BE2C (cell line): ENCODE measurements at regions not wholly inside any gene's neighbourhood (a gene's known extent, or its start where the extent isn't known, plus 50 kb on each side); places are given as distances from the start of the nearest gene placed in this dataset.

Source experiments
- DNase-seq: peaks from one replicate; pipeline ENCODE4 v3.0.0-alpha.2; 2020
- H3K27me3 ChIP-seq: fragments of 250-450 bp; sonication (Bioruptor Pico); 2 replicates; pipeline ENCODE4 v1.5.1; 2020; ENCODE audit warnings: mild to moderate bottlenecking
- H3K36me3 ChIP-seq: fragments of 250-450 bp; sonication (Bioruptor Pico); 2 replicates; pipeline ENCODE4 v1.5.1; 2020; ENCODE audit warnings: mild to moderate bottlenecking
- H3K4me1 ChIP-seq: fragments of 250-450 bp; sonication (Bioruptor Pico); 2 replicates; pipeline ENCODE4 v1.5.1; 2020
- H3K4me3 ChIP-seq: 2 replicates; pipeline ENCODE4 v1.5.1; 2011; ENCODE audit warnings: low read depth, low read length
- H3K9me3 ChIP-seq: fragments of 250-450 bp; sonication (Bioruptor Pico); 2 replicates; pipeline ENCODE4 v1.5.1; 2020
- CTCF ChIP-seq: IDR thresholded peaks from 2 replicates; pipeline ENCODE4 v1.5.1; 2012; ENCODE audit warnings: mild to moderate bottlenecking, low read depth, low read length

GRCh38 chr7:53596230-53596629, 560.8 kb downstream of the POM121L12 start:
- no peak overlapping the region for H3K4me3 ChIP-seq
- peaks cover 5% of the 10 kb centered on the region; the same call in 1 of the 2 replicates for H3K4me1 ChIP-seq
- TF ChIP-seq CTCF, result peak; percentile 30
- peak; percentile 41 for DNase-seq
- H3K27me3 ChIP-seq, result no peaks in the 10 kb centered on the region
- H3K36me3 ChIP-seq, result no peaks in the 10 kb centered on the region
- no peaks in the 10 kb centered on the region for H3K9me3 ChIP-seq

- Histone ChIP-seq H3K27me3 (no peaks in the 10 kb centered on the region), H3K9me3 (no peaks in the 10 kb centered on the region), H3K4me3 (no peak overlapping the region), H3K36me3 (no peaks in the 10 kb centered on the region), H3K4me1 (peaks cover 5% of the 10 kb centered on the region)
- no peak for TF ChIP-seq CTCF
- no peak for DNase-seq
These were observed 564.9 kb downstream of the POM121L12 start for GRCh38 chr7:53600296-53600695.

- no peaks in the 10 kb centered on the region for H3K27me3 ChIP-seq
These were observed 567.5 kb downstream of the POM121L12 start for GRCh38 chr7:53602817-53603418.

GRCh38 chr7:53603461-53603860, 568.0 kb downstream of the POM121L12 start:
- H3K4me1 ChIP-seq, result no peaks in the 10 kb centered on the region; the same call in 1 of the 2 replicates
- no peaks in the 10 kb centered on the region for H3K27me3 ChIP-seq
- H3K36me3 ChIP-seq, result no peaks in the 10 kb centered on the region
- no peak for TF ChIP-seq CTCF
- no peaks in the 10 kb centered on the region for H3K9me3 ChIP-seq
- DNase-seq, result no peak
- H3K4me3 ChIP-seq, result no peak overlapping the region

More at GRCh38 chr7:53602817-53603418, 567.5 kb downstream of the POM121L12 start:
- Histone ChIP-seq H3K9me3 (no peaks in the 10 kb centered on the region), H3K4me1 (no peaks in the 10 kb centered on the region; the same call in 1 of the 2 replicates), H3K4me3 (no peak overlapping the region), H3K36me3 (no peaks in the 10 kb centered on the region)
- DNase-seq, result peak; percentile 41
- no peak for TF ChIP-seq CTCF

GRCh38 chr7:53604201-53604600, 568.8 kb downstream of the POM121L12 start:
- H3K27me3 ChIP-seq, result no peaks in the 10 kb centered on the region
- H3K4me3 ChIP-seq, result no peak overlapping the region
- H3K9me3 ChIP-seq, result no peaks in the 10 kb centered on the region
- no peaks in the 10 kb centered on the region; the same call in 1 of the 2 replicates for H3K4me1 ChIP-seq
- TF ChIP-seq CTCF, result no peak
- H3K36me3 ChIP-seq, result no peaks in the 10 kb centered on the region
- DNase-seq, result no peak

- no peak overlapping the region for H3K4me3 ChIP-seq
- no peaks in the 10 kb centered on the region for H3K9me3 ChIP-seq
- H3K27me3 ChIP-seq, result no peaks in the 10 kb centered on the region
- no peaks in the 10 kb centered on the region for H3K36me3 ChIP-seq
- no peak for DNase-seq
- no peaks in the 10 kb centered on the region for H3K4me1 ChIP-seq
- no peak for TF ChIP-seq CTCF
These were observed 572.5 kb downstream of the POM121L12 start for GRCh38 chr7:53607961-53608360.
